ENCODE measurements at regions not wholly inside any gene's neighbourhood (a gene's known extent, or its start where the extent isn't known, plus 50 kb on each side); places are given as distances from the start of the nearest gene placed in this dataset.

DNA sequence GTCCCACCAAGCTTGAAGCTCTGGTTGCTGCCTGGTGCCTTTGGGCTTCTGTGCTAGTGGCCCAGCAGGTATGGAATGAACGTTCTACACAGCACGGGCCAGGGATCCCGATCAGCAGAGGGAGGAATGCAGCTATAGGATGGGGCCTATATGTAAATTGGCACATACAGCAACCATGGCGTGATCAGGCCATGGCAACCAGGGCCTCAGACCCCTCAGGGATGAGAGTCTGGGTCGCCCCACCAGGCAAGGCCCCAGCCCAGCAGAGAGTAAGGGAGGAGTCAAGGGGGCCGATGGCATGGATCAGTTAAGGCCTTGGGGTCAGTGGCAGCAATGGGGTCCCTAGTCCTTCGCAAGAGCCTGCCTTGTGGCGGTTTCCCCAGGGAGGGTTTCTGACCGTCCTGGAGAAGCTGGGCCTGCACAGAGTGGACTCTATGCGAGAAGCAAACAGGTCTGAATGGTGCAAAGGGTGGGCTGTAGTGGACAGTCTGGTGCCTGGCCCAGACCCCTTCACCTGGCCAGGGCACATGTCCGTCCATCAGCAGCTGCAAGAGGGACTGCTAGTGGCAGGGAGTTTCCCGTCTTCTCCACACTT lies 98.2 kb upstream of the SLC22A11 start:
- no peak for TF ChIP-seq POLR2AphosphoS5 (IDR thresholded peaks at IDR 0.05; ENCODE audit: low read depth, low read length)
- TF ChIP-seq POLR2A (IDR thresholded peaks at IDR 0.05; ENCODE audit: low read depth, low read length) = no peak
- TF ChIP-seq TAF1 (IDR thresholded peaks at IDR 0.05; ENCODE audit: borderline replicate concordance, low read depth, low read length) = no peak

Measured in GM12892 (cell line).